ENCODE measurements at regions not wholly inside any gene's neighbourhood (a gene's known extent, or its start where the extent isn't known, plus 50 kb on each side); places are given as distances from the start of the nearest gene placed in this dataset.

- intact Hi-C loops (cut with micrococcal nuclease; ENCODE audit: unreplicated experiment), result no loop called here
- H2AFZ ChIP-seq (ENCODE audit: low read length), result no peak overlapping the region
- no peaks in the 10 kb centered on the region for H3K4me1 ChIP-seq (ENCODE audit: insufficient read depth, low read length, poor library complexity, severe bottlenecking)
- no peaks in the 10 kb centered on the region for H3K79me2 ChIP-seq (ENCODE audit: insufficient read depth, low read depth, low read length)
- TF ChIP-seq EZH2phosphoT487 (IDR thresholded peaks at IDR 0.05; ENCODE audit: borderline replicate concordance, low read depth, low read length), result no peak
- TF ChIP-seq CTCF (conservative IDR thresholded peaks at IDR 0.05; ENCODE audit: low read length), result no peak
- no peaks in the 10 kb centered on the region for H3K9me3 ChIP-seq (ENCODE audit: low read length)
- no peaks in the 10 kb centered on the region for H4K20me1 ChIP-seq (ENCODE audit: insufficient read depth, low read length)
- no peak overlapping the region for H3K4me2 ChIP-seq (ENCODE audit: low read length)
- H3K36me3 ChIP-seq (ENCODE audit: insufficient read depth, low read length), result no peaks in the 10 kb centered on the region
- H3K9me2 ChIP-seq (ENCODE audit: insufficient read depth, low read length), result no peaks in the 10 kb centered on the region
- BruUV-seq (replicated peaks), result no TSS peak
- POLR2A ChIA-PET, result interaction anchor here (0.9 kb wide), 1 partner anchor 14 kb away, joined by 3 read pairs; no protein-coding TSS in a partner anchor
- CTCF ChIA-PET (ENCODE audit: unreplicated experiment), result no interaction called here
- no peak overlapping the region for H3K4me3 ChIP-seq (ENCODE audit: low read depth, low read length, poor library complexity, severe bottlenecking)
- DNase-seq (ENCODE audit: low spot score), result no peak
- H3K27ac ChIP-seq (ENCODE audit: low read depth, low read length, poor library complexity, severe bottlenecking), result no peak overlapping the region
These were observed 109.5 kb downstream of the CLDN17 start for GRCh38 chr21:30057108-30057507.

- no peak for DNase-seq (ENCODE audit: low spot score)
- no TSS peak for BruUV-seq (replicated peaks)
- H3K4me1 ChIP-seq (ENCODE audit: insufficient read depth, low read length, poor library complexity, severe bottlenecking), result no peaks in the 10 kb centered on the region
- no peak overlapping the region for H2AFZ ChIP-seq (ENCODE audit: low read length)
- no peaks in the 10 kb centered on the region for H3K79me2 ChIP-seq (ENCODE audit: insufficient read depth, low read depth, low read length)
- H3K9me3 ChIP-seq (ENCODE audit: low read length), result no peaks in the 10 kb centered on the region
- H3K4me3 ChIP-seq (ENCODE audit: low read depth, low read length, poor library complexity, severe bottlenecking), result no peak overlapping the region
- intact Hi-C loops (cut with micrococcal nuclease; ENCODE audit: unreplicated experiment), result loop anchor here (10.0 kb wide), 1 partner anchor 146 kb away; no protein-coding TSS in a partner anchor
- CTCF ChIA-PET (ENCODE audit: unreplicated experiment), result no interaction called here
- H4K20me1 ChIP-seq (ENCODE audit: insufficient read depth, low read length), result no peaks in the 10 kb centered on the region
- H3K4me2 ChIP-seq (ENCODE audit: low read length), result no peak overlapping the region
- no peak overlapping the region for H3K27ac ChIP-seq (ENCODE audit: low read depth, low read length, poor library complexity, severe bottlenecking)
- POLR2A ChIA-PET, result no interaction called here
- no peaks in the 10 kb centered on the region for H3K36me3 ChIP-seq (ENCODE audit: insufficient read depth, low read length)
- no peaks in the 10 kb centered on the region for H3K9me2 ChIP-seq (ENCODE audit: insufficient read depth, low read length)
- TF ChIP-seq EZH2phosphoT487 (IDR thresholded peaks at IDR 0.05; ENCODE audit: borderline replicate concordance, low read depth, low read length) (no peak), CTCF (conservative IDR thresholded peaks at IDR 0.05; ENCODE audit: low read length) (no peak)
These were observed 108.8 kb upstream of the GRIK1 start for GRCh38 chr21:30048570-30048969.

- CTCF ChIA-PET (ENCODE audit: unreplicated experiment), result no interaction called here
- Histone ChIP-seq H3K4me1 (ENCODE audit: insufficient read depth, low read length, poor library complexity, severe bottlenecking) (no peaks in the 10 kb centered on the region), H4K20me1 (ENCODE audit: insufficient read depth, low read length) (no peaks in the 10 kb centered on the region), H3K4me2 (ENCODE audit: low read length) (no peak overlapping the region), H3K36me3 (ENCODE audit: insufficient read depth, low read length) (no peaks in the 10 kb centered on the region), H3K79me2 (ENCODE audit: insufficient read depth, low read depth, low read length) (no peaks in the 10 kb centered on the region), H3K27ac (ENCODE audit: low read depth, low read length, poor library complexity, severe bottlenecking) (no peak overlapping the region), H3K9me2 (ENCODE audit: insufficient read depth, low read length) (no peaks in the 10 kb centered on the region), H3K9me3 (ENCODE audit: low read length) (no peaks in the 10 kb centered on the region), H3K4me3 (ENCODE audit: low read depth, low read length, poor library complexity, severe bottlenecking) (no peak overlapping the region), H2AFZ (ENCODE audit: low read length) (no peak overlapping the region)
- POLR2A ChIA-PET, result interaction anchor here (0.6 to 1.3 kb wide), 4 partner anchors 10 to 1135 kb away, joined by 3 to 5 read pairs (median 4); no protein-coding TSS in a partner anchor
- no TSS peak for BruUV-seq (replicated peaks)
- TF ChIP-seq EZH2phosphoT487 (IDR thresholded peaks at IDR 0.05; ENCODE audit: borderline replicate concordance, low read depth, low read length), result no peak
- peak; percentile 97 for TF ChIP-seq CTCF (conservative IDR thresholded peaks at IDR 0.05; ENCODE audit: low read length)
- DNase-seq (ENCODE audit: low spot score), result peak; percentile 25
- intact Hi-C loops (cut with micrococcal nuclease; ENCODE audit: unreplicated experiment), result loop anchor here (10.0 kb wide), 1 partner anchor 150 kb away; no protein-coding TSS in a partner anchor
These were observed 104.8 kb upstream of the GRIK1 start for GRCh38 chr21:30044447-30045064.
